Fibroblast of lung (primary cell): ENCODE measurements at regions not wholly inside any gene's neighbourhood (a gene's known extent, or its start where the extent isn't known, plus 50 kb on each side); places are given as distances from the start of the nearest gene placed in this dataset.

Experiments used
- DNase-seq, 2 donors: peaks; one replicate each; pipeline versions ENCODE4 v3.0.0 to v3.0.0-alpha.2; 2010; ENCODE audit warnings: low read depth in 2 of 2
- H2AFZ ChIP-seq: 2 replicates; pipeline ENCODE4 v1.5.1; 2012; ENCODE audit warnings: low read length, control low read depth, inconsistent platforms
- H3K27ac ChIP-seq: 2 replicates; pipeline ENCODE4 v1.5.1; 2011; ENCODE audit warnings: low read length, control low read depth; ENCODE audit not compliant: insufficient read depth
- H3K27me3 ChIP-seq: 2 replicates; pipeline ENCODE4 v1.5.1; 2011; ENCODE audit warnings: mild to moderate bottlenecking, low read length; ENCODE audit not compliant: control insufficient read depth, insufficient read depth
- H3K36me3 ChIP-seq: 2 replicates; pipeline ENCODE4 v1.5.1; 2011; ENCODE audit warnings: low read length; ENCODE audit not compliant: control insufficient read depth, insufficient read depth
- H3K4me1 ChIP-seq: 2 replicates; pipeline ENCODE4 v1.5.1; 2011; ENCODE audit warnings: low read length; ENCODE audit not compliant: control insufficient read depth, insufficient read depth; ENCODE audit errors: extremely low read depth
- H3K4me2 ChIP-seq: 2 replicates; pipeline ENCODE4 v1.5.1; 2011; ENCODE audit warnings: low read length, control low read depth; ENCODE audit not compliant: insufficient read depth; ENCODE audit errors: extremely low read depth
- H3K4me3 ChIP-seq, 4 experiments: fragments of 200-600 bp in 1 of 4; sonication (generic) in 1 of 4; replicated peaks in 1 of 4; 2 replicates each; pipeline ENCODE4 v1.5.1; 2011 to 2016; ENCODE audit warnings: low read length in 4 of 4, low read depth in 3 of 4, mild to moderate bottlenecking in 3 of 4, control low read depth in 2 of 4, inconsistent platforms in 1 of 4, mixed read lengths in 1 of 4; ENCODE audit not compliant: insufficient read depth in 1 of 4; ENCODE audit errors: control extremely low read depth in 1 of 4
- H3K79me2 ChIP-seq: 2 replicates; pipeline ENCODE4 v1.5.1; 2012; ENCODE audit warnings: mild to moderate bottlenecking, low read length, inconsistent platforms; ENCODE audit not compliant: control insufficient read depth, insufficient read depth
- H3K9ac ChIP-seq: 2 replicates; pipeline ENCODE4 v1.5.1; 2011; ENCODE audit warnings: mild to moderate bottlenecking, low read length, control low read depth; ENCODE audit not compliant: insufficient read depth
- H3K9me3 ChIP-seq: 2 replicates; pipeline ENCODE4 v1.5.1; 2012; ENCODE audit warnings: low read depth, low read length; ENCODE audit not compliant: control insufficient read depth, insufficient read depth
- H4K20me1 ChIP-seq: 2 replicates; pipeline ENCODE4 v1.5.1; 2011; ENCODE audit warnings: low read length; ENCODE audit not compliant: control insufficient read depth, insufficient read depth; ENCODE audit errors: extremely low read depth
- EZH2 ChIP-seq: IDR thresholded peaks from 2 replicates; pipeline ENCODE4 v1.5.1; 2012; ENCODE audit warnings: low read length, control low read depth, mild to moderate bottlenecking; ENCODE audit errors: missing control alignments
- TF ChIP-seq, protein P1 (sequence below), 2 donors: IDR thresholded peaks in 1 of 2; conservative IDR thresholded peaks in 1 of 2; 1 replicate in 1 of 2; 2 replicates in 1 of 2; pipeline ENCODE4 v1.5.1; 2011 to 2012; ENCODE audit warnings: low read length in 2 of 2, control low read depth in 1 of 2, inconsistent platforms in 1 of 2, low read depth in 1 of 2, mild to moderate bottlenecking in 1 of 2

DNA sequence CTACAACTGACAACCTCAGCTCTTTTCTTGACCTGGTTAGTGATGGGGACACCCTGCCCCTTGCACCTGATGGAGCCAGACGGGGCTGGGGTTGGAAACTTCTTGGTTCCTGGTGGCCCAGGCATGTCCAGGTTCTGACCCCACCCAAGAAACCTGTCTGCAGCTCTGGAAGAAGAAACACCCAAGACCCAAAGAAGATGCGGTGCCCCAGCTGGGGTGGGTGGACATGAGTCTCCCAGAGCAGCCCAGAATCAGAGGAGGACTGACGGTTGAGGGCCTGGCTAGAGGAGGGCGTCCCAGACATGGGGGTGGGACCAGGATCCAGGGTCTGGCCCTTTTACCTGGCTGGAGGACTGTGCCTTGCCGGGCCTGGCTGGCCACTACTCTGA, 202.4 kb downstream of the GLRX3 start:
- Histone ChIP-seq H3K9ac (no peak overlapping the region), H4K20me1 (no peaks in the 10 kb centered on the region), H3K27ac (no peak overlapping the region), H3K4me1 (no peaks in the 10 kb centered on the region), H3K79me2 (no peaks in the 10 kb centered on the region), H2AFZ (no peak overlapping the region), H3K4me2 (no peak overlapping the region), H3K27me3 (no peaks in the 10 kb centered on the region), H3K36me3 (no peaks in the 10 kb centered on the region), H3K4me3 (no peak overlapping the region), H3K9me3 (no peaks in the 10 kb centered on the region)
- no peak for DNase-seq
- TF ChIP-seq, protein P1, sequence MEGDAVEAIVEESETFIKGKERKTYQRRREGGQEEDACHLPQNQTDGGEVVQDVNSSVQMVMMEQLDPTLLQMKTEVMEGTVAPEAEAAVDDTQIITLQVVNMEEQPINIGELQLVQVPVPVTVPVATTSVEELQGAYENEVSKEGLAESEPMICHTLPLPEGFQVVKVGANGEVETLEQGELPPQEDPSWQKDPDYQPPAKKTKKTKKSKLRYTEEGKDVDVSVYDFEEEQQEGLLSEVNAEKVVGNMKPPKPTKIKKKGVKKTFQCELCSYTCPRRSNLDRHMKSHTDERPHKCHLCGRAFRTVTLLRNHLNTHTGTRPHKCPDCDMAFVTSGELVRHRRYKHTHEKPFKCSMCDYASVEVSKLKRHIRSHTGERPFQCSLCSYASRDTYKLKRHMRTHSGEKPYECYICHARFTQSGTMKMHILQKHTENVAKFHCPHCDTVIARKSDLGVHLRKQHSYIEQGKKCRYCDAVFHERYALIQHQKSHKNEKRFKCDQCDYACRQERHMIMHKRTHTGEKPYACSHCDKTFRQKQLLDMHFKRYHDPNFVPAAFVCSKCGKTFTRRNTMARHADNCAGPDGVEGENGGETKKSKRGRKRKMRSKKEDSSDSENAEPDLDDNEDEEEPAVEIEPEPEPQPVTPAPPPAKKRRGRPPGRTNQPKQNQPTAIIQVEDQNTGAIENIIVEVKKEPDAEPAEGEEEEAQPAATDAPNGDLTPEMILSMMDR (conservative IDR thresholded peaks at IDR 0.05 in 1 of 2, IDR thresholded peaks at IDR 0.05 in 1 of 2; ENCODE audit: low read depth in 1 of 2, low read length in 2 of 2) = no peak
- TF ChIP-seq EZH2 = no peak

DNA sequence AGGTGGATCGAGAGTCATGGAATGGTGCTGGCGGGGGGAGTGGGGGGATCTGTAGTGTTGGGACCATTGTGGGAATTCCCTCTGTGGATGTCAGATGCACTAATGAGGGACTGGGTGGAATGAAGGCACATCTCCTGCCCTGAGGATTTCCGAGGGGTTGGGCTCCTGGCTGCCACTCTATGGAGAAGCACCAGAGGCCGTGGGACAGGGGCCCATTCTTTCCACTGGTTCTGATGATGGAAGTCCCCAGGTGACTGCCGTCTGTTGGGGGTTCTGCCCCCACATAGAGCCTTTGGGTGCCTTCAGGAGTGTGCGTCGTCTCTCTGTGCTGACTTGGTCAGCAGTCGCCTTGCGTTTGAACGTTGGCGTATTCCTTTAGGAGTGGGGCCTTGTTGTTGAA, 202.9 kb downstream of the GLRX3 start:
- TF ChIP-seq EZH2 = no peak
- TF ChIP-seq, protein P1 (conservative IDR thresholded peaks at IDR 0.05 in 1 of 2, IDR thresholded peaks at IDR 0.05 in 1 of 2; ENCODE audit: low read depth in 1 of 2, low read length in 2 of 2) = no peak
- Histone ChIP-seq H3K4me1 (no peaks in the 10 kb centered on the region), H3K4me2 (no peak overlapping the region), H3K4me3 (no peak overlapping the region), H4K20me1 (no peaks in the 10 kb centered on the region), H3K36me3 (no peaks in the 10 kb centered on the region), H3K9me3 (no peaks in the 10 kb centered on the region), H3K27ac (no peak overlapping the region), H3K79me2 (no peaks in the 10 kb centered on the region), H2AFZ (no peak overlapping the region), H3K27me3 (no peaks in the 10 kb centered on the region), H3K9ac (no peak overlapping the region)
- DNase-seq = no peak

DNA sequence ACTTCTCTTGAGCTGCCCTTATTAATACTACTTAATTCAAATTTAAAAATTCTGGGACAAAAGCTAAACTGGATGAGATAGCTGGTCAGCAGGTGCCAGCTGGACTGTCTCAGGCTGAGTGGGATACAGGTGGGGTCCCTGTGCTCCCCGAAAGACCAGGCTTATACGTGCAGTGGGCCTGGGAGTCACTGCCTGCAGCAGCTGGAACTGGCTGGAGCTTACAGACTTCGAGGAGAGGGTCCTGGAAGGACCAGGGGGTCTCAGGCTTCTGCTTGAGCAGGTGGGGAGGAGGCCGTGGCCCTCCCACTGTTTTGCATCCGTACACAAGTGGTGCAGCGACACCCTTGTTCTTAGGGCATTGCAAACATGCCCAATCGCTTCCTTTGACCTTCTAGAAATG, 203.7 kb downstream of the GLRX3 start:
- Histone ChIP-seq H3K4me3 (no peak overlapping the region), H2AFZ (no peak overlapping the region)
- TF ChIP-seq, protein P1 (conservative IDR thresholded peaks at IDR 0.05 in 1 of 2, IDR thresholded peaks at IDR 0.05 in 1 of 2; ENCODE audit: low read depth in 1 of 2, low read length in 2 of 2) = no peak
- TF ChIP-seq EZH2 = no peak

More for the DNA sequence above, 203.7 kb downstream of the GLRX3 start:
- H4K20me1 ChIP-seq = no peaks in the 10 kb centered on the region
- DNase-seq = no peak
- H3K4me2 ChIP-seq = no peak overlapping the region
- no peak overlapping the region for H3K9ac ChIP-seq
- no peaks in the 10 kb centered on the region for H3K36me3 ChIP-seq
- no peaks in the 10 kb centered on the region for H3K4me1 ChIP-seq
- no peak overlapping the region for H3K27ac ChIP-seq
- H3K79me2 ChIP-seq = no peaks in the 10 kb centered on the region
- no peaks in the 10 kb centered on the region for H3K9me3 ChIP-seq
- H3K27me3 ChIP-seq = no peaks in the 10 kb centered on the region
